ENCODE measurements at regions not wholly inside any gene's neighbourhood (a gene's known extent, or its start where the extent isn't known, plus 50 kb on each side); places are given as distances from the start of the nearest gene placed in this dataset.

DNA sequence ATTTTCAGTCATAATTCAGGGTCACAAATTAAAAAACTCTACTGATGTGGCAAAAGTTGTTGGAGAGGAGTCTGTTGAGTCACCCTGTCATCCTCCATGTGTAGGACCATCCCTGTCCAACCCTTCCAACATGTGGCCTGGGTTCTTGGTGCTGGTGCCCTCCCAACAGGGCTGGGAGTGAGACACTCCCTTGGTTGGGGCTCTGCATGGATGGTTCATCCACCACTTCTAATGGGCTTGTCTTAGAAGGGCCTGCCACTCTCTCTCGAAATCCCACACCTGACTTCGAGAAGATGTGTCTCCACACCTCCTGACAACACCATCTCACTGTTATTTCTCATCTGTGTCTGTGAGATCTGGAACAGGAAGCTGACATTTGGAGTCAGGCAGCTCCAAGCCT, 312.2 kb upstream of the IRX4 start:
- no peaks in the 10 kb centered on the region for H3K79me2 ChIP-seq (ENCODE audit: low read length)
- no peak overlapping the region for H3K27ac ChIP-seq (ENCODE audit: low read length)
- no peaks in the 10 kb centered on the region for H4K20me1 ChIP-seq (ENCODE audit: insufficient read depth, low read length)
- DNase-seq = no peak
- H3K9me2 ChIP-seq (replicated peaks; ENCODE audit: insufficient read depth, low read length) = no peaks in the 10 kb centered on the region
- no peaks in the 10 kb centered on the region for H3K4me1 ChIP-seq (ENCODE audit: low read length)
- no peak overlapping the region for H3K4me2 ChIP-seq (ENCODE audit: low read depth, low read length)
- H3F3A ChIP-seq (ENCODE audit: insufficient read depth, low read length) = no peaks in the 10 kb centered on the region
- no peak overlapping the region for H2AFZ ChIP-seq (ENCODE audit: low read length)
- no peaks in the 10 kb centered on the region for H3K36me3 ChIP-seq (replicated peaks; ENCODE audit: insufficient read depth, low read length)
- TF ChIP-seq EZH2phosphoT487 (IDR thresholded peaks at IDR 0.05; ENCODE audit: low read length) (no peak), EZH2 (optimal IDR thresholded peaks at IDR 0.05; ENCODE audit: low read depth, low read length) (no peak)
- TF ChIP-seq, protein P1, sequence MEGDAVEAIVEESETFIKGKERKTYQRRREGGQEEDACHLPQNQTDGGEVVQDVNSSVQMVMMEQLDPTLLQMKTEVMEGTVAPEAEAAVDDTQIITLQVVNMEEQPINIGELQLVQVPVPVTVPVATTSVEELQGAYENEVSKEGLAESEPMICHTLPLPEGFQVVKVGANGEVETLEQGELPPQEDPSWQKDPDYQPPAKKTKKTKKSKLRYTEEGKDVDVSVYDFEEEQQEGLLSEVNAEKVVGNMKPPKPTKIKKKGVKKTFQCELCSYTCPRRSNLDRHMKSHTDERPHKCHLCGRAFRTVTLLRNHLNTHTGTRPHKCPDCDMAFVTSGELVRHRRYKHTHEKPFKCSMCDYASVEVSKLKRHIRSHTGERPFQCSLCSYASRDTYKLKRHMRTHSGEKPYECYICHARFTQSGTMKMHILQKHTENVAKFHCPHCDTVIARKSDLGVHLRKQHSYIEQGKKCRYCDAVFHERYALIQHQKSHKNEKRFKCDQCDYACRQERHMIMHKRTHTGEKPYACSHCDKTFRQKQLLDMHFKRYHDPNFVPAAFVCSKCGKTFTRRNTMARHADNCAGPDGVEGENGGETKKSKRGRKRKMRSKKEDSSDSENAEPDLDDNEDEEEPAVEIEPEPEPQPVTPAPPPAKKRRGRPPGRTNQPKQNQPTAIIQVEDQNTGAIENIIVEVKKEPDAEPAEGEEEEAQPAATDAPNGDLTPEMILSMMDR (IDR thresholded peaks at IDR 0.05; ENCODE audit: low read length) = no peak
- no peak overlapping the region for H3K4me3 ChIP-seq (ENCODE audit: low read length)
- no peak overlapping the region for H3K9ac ChIP-seq (ENCODE audit: low read length)
- no peaks in the 10 kb centered on the region for H3K27me3 ChIP-seq (replicated peaks; ENCODE audit: insufficient read depth, low read length)
- H3K9me3 ChIP-seq (replicated peaks; ENCODE audit: insufficient read depth, low read length) = no peaks in the 10 kb centered on the region

DNA sequence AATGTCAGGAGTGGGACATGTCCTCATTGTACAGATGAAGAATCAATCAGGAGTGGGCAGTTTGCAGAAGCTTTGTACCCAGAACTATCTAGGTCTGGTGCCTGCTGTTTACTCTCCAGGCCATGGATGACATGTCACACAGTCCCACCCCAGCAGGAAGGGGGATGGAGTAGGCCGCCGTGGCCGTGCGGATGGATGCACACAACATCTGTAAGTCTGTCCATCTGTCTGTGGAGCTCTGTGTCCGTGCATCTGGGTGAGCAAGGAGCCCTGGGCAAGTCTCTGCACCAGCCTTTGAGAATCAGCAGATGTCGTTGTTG, 311.5 kb upstream of the IRX4 start:
- Histone ChIP-seq H3K9me3 (replicated peaks; ENCODE audit: insufficient read depth, low read length) (no peaks in the 10 kb centered on the region), H3K4me2 (ENCODE audit: low read depth, low read length) (no peak overlapping the region), H3K27ac (ENCODE audit: low read length) (no peak overlapping the region), H3K79me2 (ENCODE audit: low read length) (no peaks in the 10 kb centered on the region), H2AFZ (ENCODE audit: low read length) (no peak overlapping the region), H3K9ac (ENCODE audit: low read length) (no peak overlapping the region), H3K9me2 (replicated peaks; ENCODE audit: insufficient read depth, low read length) (no peaks in the 10 kb centered on the region), H3K4me1 (ENCODE audit: low read length) (no peaks in the 10 kb centered on the region), H3F3A (ENCODE audit: insufficient read depth, low read length) (no peaks in the 10 kb centered on the region), H4K20me1 (ENCODE audit: insufficient read depth, low read length) (no peaks in the 10 kb centered on the region), H3K27me3 (replicated peaks; ENCODE audit: insufficient read depth, low read length) (no peaks in the 10 kb centered on the region), H3K4me3 (ENCODE audit: low read length) (no peak overlapping the region), H3K36me3 (replicated peaks; ENCODE audit: insufficient read depth, low read length) (no peaks in the 10 kb centered on the region)
- DNase-seq = no peak
- TF ChIP-seq EZH2phosphoT487 (IDR thresholded peaks at IDR 0.05; ENCODE audit: low read length) (no peak), EZH2 (optimal IDR thresholded peaks at IDR 0.05; ENCODE audit: low read depth, low read length) (no peak)
- TF ChIP-seq, protein P1 (IDR thresholded peaks at IDR 0.05; ENCODE audit: low read length) = no peak

DNA sequence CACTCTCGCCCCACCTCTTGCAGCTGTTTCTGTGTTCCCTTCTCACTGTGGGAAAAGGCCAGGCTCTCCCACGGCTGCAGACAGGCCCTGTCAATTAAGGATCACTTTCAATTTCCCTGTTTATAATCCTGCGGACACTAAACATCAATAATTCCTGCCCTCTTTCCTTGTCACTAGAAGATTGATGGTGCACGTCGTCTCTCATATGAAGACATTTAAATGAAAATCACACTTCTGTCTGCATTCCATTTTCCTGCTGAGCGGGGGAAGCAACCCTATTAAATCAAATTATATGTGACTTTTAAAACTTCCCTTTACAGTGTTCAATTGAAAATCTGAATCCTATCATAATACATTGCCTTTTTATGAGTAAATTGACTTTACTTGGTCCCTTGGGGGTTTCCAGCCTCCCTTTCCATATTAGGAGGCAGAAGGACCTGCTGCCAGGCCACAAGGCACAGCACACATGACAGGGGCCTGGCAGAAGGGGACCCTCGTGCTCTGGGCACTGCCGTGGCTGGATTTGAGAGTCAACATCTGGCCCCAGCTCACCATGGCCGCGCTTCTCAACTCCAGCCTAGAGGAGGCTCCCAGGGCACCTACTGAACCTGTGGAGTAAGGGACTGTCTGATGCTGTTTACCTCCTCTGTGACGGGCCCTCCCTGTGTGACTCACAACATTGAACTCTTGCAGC, 311.0 kb upstream of the IRX4 start:
- no peak for DNase-seq
- Histone ChIP-seq H3K9me2 (replicated peaks; ENCODE audit: insufficient read depth, low read length) (no peaks in the 10 kb centered on the region), H3K9me3 (replicated peaks; ENCODE audit: insufficient read depth, low read length) (no peaks in the 10 kb centered on the region), H3K4me2 (ENCODE audit: low read depth, low read length) (no peak overlapping the region), H4K20me1 (ENCODE audit: insufficient read depth, low read length) (no peaks in the 10 kb centered on the region), H3K27me3 (replicated peaks; ENCODE audit: insufficient read depth, low read length) (no peaks in the 10 kb centered on the region), H3K36me3 (replicated peaks; ENCODE audit: insufficient read depth, low read length) (no peaks in the 10 kb centered on the region), H3K4me3 (ENCODE audit: low read length) (no peak overlapping the region), H3K79me2 (ENCODE audit: low read length) (no peaks in the 10 kb centered on the region), H3K4me1 (ENCODE audit: low read length) (no peaks in the 10 kb centered on the region), H3K9ac (ENCODE audit: low read length) (no peak overlapping the region), H3K27ac (ENCODE audit: low read length) (no peak overlapping the region), H3F3A (ENCODE audit: insufficient read depth, low read length) (no peaks in the 10 kb centered on the region), H2AFZ (ENCODE audit: low read length) (no peak overlapping the region)
- TF ChIP-seq EZH2phosphoT487 (IDR thresholded peaks at IDR 0.05; ENCODE audit: low read length) = no peak
- TF ChIP-seq EZH2 (optimal IDR thresholded peaks at IDR 0.05; ENCODE audit: low read depth, low read length) = no peak
- TF ChIP-seq, protein P1 (IDR thresholded peaks at IDR 0.05; ENCODE audit: low read length) = no peak
